OCI-LY3 (cell line): ENCODE measurements at regions not wholly inside any gene's neighbourhood (a gene's known extent, or its start where the extent isn't known, plus 50 kb on each side); places are given as distances from the start of the nearest gene placed in this dataset.

ENCODE experiments used
- CTCF ChIP-seq: fragments of 200-600, 300-600 bp; sonication (generic); IDR thresholded peaks from 2 replicates; pipeline ENCODE4 v1.5.1; 2014; ENCODE audit warnings: antibody characterized with exemption, low read length, low read depth
- EZH2phosphoT487 ChIP-seq: fragments of 200-600 bp; shearing (Covaris generic); IDR thresholded peaks from 2 replicates; pipeline ENCODE4 v1.6.1; 2018; ENCODE audit warnings: antibody characterized with exemption, mixed run types, low read depth

DNA sequence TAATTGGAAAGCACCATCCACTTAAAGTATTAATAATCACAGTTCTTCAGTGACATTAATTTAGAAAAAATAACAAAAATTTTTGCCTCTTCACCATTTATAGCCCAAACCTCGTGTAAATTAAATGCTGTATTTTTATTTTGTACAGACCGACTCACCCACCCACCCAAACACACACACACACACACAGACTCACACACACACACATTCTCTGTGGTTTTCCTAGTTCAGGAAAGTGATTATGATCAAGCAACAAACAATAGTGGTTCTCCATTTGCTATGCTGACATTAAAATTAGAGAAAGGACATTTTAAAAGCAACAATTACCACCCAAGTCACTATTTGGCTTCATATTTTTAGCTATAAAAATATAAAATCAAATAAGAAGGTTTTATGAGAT, 112.5 kb upstream of the FLRT2 start:
- TF ChIP-seq CTCF: no peak
- no peak for TF ChIP-seq EZH2phosphoT487
